Stomach (tissue), 8 donors: ENCODE measurements at regions not wholly inside any gene's neighbourhood (a gene's known extent, or its start where the extent isn't known, plus 50 kb on each side); places are given as distances from the start of the nearest gene placed in this dataset.

ENCODE experiments used
- DNase-seq, 2 donors: peaks; one replicate each; pipeline versions ENCODE4 v3.0.0 to v3.0.0-alpha.2; 2013 to 2019
- H3K27ac ChIP-seq, 5 donors: fragments of 200-600 bp in 4 of 5; sonication (generic) in 4 of 5; one replicate each; pipeline ENCODE4 v1.5.1; 2013 to 2019; ENCODE audit warnings: mild to moderate bottlenecking in 1 of 5, moderate library complexity in 1 of 5
- H3K27me3 ChIP-seq, 3 donors: fragments of 200-600 bp; sonication (generic); one replicate each; pipeline ENCODE4 v1.5.1; 2017 to 2019; ENCODE audit warnings: mixed run types in 1 of 3
- H3K36me3 ChIP-seq, 4 donors: fragments of 200-600 bp; sonication (generic); 1 replicate in 3 of 4; 2 replicates in 1 of 4; pipeline ENCODE4 v1.5.1; 2016 to 2019
- H3K4me1 ChIP-seq, 4 donors: fragments of 200-600 bp; sonication (generic); one replicate each; pipeline ENCODE4 v1.5.1; 2016 to 2019
- H3K4me3 ChIP-seq, 4 donors: fragments of 200-600 bp; sonication (generic) in 3 of 4; one replicate each; pipeline ENCODE4 v1.5.1; 2016 to 2019; ENCODE audit warnings: mild to moderate bottlenecking in 1 of 4
- H3K9me3 ChIP-seq, 4 donors: fragments of 200-600 bp; sonication (generic); one replicate each; pipeline ENCODE4 v1.5.1; 2016 to 2019
- CTCF ChIP-seq, 7 experiments: fragments of 450-650 bp in 4 of 7; fragments of 200-600 bp in 3 of 7; sonication (generic) in 3 of 7; IDR thresholded peaks; one replicate each; pipeline ENCODE4 v1.5.1; 2016 to 2019; ENCODE audit warnings: antibody characterized with exemption in 7 of 7, control low read depth in 2 of 7, mild to moderate bottlenecking in 1 of 7
- EP300 ChIP-seq: sonication (generic); formaldehyde crosslinking; IDR thresholded peaks from one replicate; pipeline ENCODE4 v1.6.1; 2017; ENCODE audit warnings: antibody characterized with exemption
- POLR2A ChIP-seq, 4 donors: fragments of 450-650 bp; IDR thresholded peaks; one replicate each; pipeline ENCODE4 v1.6.1; 2016; ENCODE audit warnings: antibody characterized with exemption in 4 of 4, control low read depth in 2 of 4, mild to moderate bottlenecking in 1 of 4, moderate library complexity in 1 of 4
- POLR2AphosphoS5 ChIP-seq, 3 donors: sonication (generic); formaldehyde crosslinking; IDR thresholded peaks; one replicate each; pipeline ENCODE4 v1.6.1; 2016; ENCODE audit warnings: antibody characterized with exemption in 3 of 3
- WGBS, 5 donors: extraction: QIAGEN DNeasy Blood & Tissue Kit in 3 of 5; methylation state at CpG; one replicate each; pipeline versions ENCODE4 v1.1.5 to v1.1.7; 2013 to 2018; 5-methylcytosine and 5-hydroxymethylcytosine counted together
- intact Hi-C: fragments of 100-400 bp; cut with DNase I; formaldehyde crosslinking; loops from one replicate; pipeline ENCODE4 v1.15.1; 2023; ENCODE audit warnings: low total_unique reads
- donor health status: healthy with polysubstance abuse.
- donor health status: Bipolar disorder and iron deficiency.
- donor health status: healthy.

- peaks cover 0 to 13% (median 0%) of the 10 kb centered on the region in 3 donors for H3K27me3 ChIP-seq
- DNase-seq: peak in 1 of 2 donors; percentile 49
- peaks cover 0 to 10% (median 0%) of the 10 kb centered on the region in 4 donors for H3K4me1 ChIP-seq
- no peak for TF ChIP-seq POLR2A (IDR thresholded peaks at IDR 0.05)
- no peak for TF ChIP-seq EP300
- no peak for TF ChIP-seq CTCF (IDR thresholded peaks at IDR 0.05)
- no peak overlapping the region for H3K27ac ChIP-seq
- H3K36me3 ChIP-seq: no peaks in the 10 kb centered on the region
- intact Hi-C loops: no loop called here
- WGBS, 5 donors: 41 to 67% (median 59%) methylated on average over 6 of the region's 6 CpGs
- no peaks in the 10 kb centered on the region for H3K9me3 ChIP-seq
- H3K4me3 ChIP-seq: no peak overlapping the region
Observed at GRCh38 chr11:134951305-134951700, 539.3 kb upstream of the B3GAT1 start.

DNA sequence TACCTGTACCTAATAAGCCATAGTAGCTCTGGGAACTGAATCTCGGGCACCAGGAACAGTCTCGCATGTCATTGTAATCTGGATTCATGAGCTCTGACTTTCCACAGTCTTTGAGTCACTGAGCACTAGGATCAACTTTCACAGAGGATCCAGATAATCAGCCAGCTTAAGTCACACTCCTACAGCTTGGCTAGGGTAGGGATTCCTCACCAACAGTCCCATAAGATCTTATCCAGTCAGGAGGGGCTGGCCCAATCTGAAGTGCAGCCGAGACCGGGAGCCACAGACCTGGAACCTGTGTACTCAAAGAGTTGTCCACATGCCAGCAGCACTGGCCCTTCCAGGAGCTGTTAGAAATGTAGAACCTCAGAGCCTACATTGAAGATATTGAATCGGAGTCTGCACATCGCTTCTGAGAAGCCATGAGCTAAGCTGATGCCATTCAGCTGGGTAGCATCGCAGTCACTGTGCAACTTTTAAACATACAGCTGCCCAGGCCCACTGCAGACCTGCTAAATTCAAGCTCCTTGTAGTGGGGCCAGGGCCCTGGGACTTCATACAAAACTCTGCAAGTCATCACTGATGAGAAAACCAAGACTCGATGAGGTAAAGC lies 538.8 kb upstream of the B3GAT1 start:
- Histone ChIP-seq H3K4me3 (no peak overlapping the region), H3K36me3 (no peaks in the 10 kb centered on the region), H3K27ac (no peak overlapping the region), H3K27me3 (peaks cover 0 to 13% (median 0%) of the 10 kb centered on the region in 3 donors), H3K9me3 (no peaks in the 10 kb centered on the region), H3K4me1 (peaks cover 0 to 10% (median 0%) of the 10 kb centered on the region in 4 donors)
- TF ChIP-seq CTCF (IDR thresholded peaks at IDR 0.05) (no peak), EP300 (no peak), POLR2AphosphoS5 (IDR thresholded peaks at IDR 0.05) (no peak)
- 61 to 77% (median 66%) methylated on average over 8 of the region's 8 CpGs for WGBS, 5 donors
- intact Hi-C loops: no loop called here
- DNase-seq: no peak

DNA sequence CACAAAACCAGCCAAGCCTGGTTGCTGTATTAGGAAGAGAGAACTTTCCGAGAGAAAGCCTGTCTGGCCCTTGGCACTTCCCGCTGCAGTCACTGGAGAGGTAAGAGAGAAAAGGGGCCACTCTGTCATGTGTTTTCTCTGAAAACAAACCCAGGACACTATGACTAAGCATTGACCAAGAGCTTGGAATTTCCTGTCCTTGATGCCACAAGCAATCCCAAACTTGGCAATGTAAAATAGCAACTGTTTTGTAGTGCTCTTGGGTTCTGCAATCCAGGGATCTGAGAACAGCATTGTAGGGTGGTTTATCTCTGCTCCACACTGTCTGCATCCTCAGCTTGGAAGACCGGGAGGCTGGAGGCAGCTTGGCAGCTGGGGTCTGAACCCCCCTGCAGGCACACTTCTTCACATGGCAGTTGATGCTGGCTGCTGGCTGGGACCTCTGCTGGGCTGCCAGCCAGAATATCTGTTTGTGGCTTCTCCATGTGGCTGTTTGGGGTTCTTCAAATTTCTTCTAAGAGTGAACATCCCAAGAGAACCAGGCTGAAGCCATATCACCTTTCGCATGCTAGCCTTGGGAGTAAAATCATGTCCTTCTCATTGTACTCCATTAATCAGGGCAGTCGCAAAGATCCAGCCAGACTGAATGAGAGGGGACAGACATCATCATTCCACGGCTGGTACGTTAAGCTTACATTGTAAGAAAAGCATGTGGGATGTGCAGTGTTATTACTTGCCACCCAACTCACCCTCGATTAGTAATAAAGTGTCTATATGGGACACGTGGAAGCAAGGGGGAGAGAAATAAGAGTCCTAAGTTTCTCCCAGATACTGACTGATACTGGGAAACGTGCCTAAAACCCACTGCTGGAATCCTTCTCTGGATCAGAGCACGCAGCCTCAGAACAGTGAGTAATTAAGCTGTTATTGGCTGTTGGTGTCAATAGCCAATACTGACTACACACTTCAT lies 537.4 kb upstream of the B3GAT1 start:
- WGBS, 5 donors: 59 to 80% (median 73%) methylated on average over 10 to 11 of the region's 11 CpGs
- no peak overlapping the region for H3K27ac ChIP-seq

More for the DNA sequence above, 537.4 kb upstream of the B3GAT1 start:
- H3K4me1 ChIP-seq: peaks cover 0 to 10% (median 0%) of the 10 kb centered on the region in 4 donors
- no peak overlapping the region for H3K4me3 ChIP-seq
- no peaks in the 10 kb centered on the region for H3K36me3 ChIP-seq
- DNase-seq: no peak
- intact Hi-C loops: no loop called here
- TF ChIP-seq EP300: no peak
- TF ChIP-seq POLR2AphosphoS5 (IDR thresholded peaks at IDR 0.05): no peak
- no peak for TF ChIP-seq CTCF (IDR thresholded peaks at IDR 0.05)
- no peak for TF ChIP-seq POLR2A (IDR thresholded peaks at IDR 0.05)
- no peaks in the 10 kb centered on the region for H3K9me3 ChIP-seq
- H3K27me3 ChIP-seq: peaks cover 0 to 2% (median 0%) of the 10 kb centered on the region in 3 donors
